SW 1271 (cell line): ENCODE measurements at regions not wholly inside any gene's neighbourhood (a gene's known extent, or its start where the extent isn't known, plus 50 kb on each side); places are given as distances from the start of the nearest gene placed in this dataset.
"Not testable (repeated sequence)": the region's sequence is repeated elsewhere in the genome, so short reads cannot be mapped to it uniquely, and the experiment has no call there.

Experiments
- DNase-seq, 2 experiments: peaks; one replicate each; lab custom pipeline; 2025; lab: John Stamatoyannopoulos, UW

DNA sequence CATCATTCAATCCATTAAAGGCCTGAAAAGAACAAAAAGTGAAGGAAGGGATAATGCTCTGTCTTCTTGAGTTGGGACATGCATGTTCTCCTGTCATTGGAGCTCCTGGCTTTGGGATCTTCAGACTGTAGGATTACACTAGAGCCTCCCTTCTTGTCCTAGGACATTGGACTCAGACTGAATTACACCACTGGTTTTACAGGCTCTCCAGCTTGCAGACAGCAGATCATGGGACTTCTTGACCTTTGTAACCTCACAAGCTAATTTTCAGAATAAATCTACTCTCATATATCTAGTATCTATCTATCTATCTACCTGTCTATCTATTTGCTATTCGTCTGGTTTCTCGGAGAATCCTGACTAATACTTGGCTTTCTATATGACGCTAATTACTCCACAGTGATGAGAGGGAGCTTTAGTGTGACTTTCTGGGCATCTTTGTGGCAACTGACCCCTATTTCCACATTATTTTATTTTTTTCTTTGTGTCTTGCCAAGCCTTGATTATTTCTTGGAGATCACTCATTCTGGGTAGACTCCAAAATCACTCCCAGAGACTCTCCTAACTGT lies 151.9 kb upstream of the ZNF184 start:
- no peak for DNase-seq

DNA sequence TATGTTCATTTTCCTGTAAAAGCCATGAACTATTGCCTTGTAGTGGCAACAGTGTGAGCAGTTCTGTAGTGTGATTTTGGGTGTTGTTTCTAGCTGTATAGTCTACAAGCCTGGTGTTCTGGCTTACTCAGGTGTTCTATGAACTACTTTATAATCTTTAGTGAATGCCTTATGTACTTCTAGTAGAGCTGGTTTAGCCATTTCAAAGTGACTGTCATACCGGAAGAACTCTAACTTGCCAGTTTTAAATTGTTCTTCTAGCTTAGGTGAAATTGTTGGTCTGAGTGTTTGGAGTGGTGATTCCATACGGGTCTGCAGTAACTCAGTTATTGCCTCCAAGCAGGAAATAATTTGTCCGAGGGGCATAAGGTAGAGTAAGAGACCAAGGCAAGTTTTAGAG lies 150.2 kb upstream of the ZNF184 start:
- DNase-seq: no peak

DNA sequence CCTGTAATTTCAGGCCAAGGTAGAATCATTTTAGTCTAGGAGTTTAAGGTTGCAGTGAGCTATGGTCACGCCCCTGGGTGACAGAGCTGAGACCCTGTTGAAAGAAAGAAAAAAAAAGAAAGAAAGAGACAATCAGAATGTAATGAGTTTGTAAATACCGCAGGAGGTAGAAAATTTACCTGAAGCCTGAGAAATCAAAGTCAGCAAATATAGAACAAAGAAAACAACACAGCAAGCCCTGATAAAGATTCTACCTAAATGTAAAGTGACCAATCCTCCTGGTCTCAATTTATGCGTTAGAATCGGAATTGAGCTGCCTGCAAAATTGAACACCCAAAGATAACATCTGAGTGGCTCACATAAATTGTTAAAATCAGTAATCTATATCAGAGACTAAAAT lies 146.5 kb upstream of the ZNF184 start:
- DNase-seq: no peak

DNA sequence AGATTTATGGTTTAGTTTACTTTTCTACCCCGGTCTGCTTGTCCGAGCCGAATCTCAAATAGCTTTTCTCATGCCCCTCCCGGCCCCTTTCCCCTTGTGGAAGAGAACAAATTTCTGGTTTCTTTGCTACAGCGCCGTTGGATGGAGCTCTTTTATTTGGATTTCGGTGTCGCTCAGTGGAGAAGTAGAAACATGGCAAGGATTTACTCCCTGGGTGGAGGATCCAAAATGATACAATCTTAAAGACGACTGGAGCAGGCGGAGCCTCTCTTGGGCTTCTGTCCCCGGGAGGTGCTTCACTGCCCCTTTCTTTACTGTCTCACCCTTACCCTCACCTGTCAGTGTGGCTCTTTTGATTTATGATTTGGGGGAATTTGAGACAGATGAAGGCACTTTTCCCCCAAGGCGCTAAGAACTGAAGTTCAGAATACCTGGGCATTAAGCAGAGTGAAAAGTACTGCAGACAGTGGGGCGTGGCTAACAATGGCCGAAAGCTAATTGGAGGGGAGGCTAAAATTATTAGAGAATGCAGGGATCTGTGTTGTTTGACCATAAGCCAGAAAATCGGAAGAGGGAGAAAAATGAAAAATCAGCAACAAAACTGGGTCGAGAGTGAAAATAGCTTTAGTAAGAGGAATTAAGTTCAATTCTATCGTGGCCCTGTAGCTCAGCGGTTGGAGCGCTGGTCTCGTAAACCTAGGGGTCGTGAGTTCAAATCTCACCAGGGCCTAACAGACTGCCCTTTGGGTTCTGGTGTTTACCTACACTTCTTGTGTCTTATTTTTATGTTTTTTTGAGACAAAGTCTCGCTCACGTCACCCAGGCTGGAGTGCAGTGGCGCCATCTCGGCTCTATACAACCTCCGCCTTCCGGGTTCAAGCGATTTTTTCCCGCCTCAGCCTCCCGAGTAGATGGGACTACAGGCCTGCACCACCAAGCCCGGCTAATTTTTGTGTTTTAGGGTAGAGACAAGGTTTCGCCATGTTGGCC lies 145.1 kb upstream of the ZNF184 start:
- no peak for DNase-seq

DNA sequence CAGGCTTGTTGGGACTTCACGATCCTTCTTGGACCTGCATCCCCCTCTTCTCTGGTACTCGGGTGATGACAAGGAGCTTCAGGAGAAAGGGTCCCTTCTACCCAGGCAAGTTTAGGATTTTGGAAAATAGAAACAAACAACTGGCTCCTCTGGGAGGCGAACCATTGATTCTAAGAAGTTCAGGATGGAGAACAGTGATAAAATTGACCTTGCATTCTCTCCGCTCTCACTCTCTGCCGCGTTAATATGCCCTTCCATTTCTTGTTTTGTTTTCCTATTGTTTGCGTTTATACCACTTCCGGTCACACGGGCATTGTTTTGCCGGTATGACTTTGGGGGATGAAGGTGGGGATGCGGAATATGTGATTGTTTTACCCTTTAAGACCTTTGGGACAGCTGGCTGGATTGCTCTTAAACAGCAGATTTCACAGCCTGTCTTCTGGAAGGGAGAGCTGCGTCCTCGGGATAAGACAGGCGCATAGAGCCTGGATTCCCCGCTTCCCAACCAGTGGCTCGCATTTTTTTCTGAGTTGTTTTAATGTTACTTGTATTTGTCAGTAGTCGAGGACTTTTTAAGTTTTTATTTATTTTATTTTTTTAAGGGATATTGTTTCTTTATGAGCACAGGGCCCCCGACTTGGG lies 144.3 kb upstream of the ZNF184 start:
- DNase-seq: no peak

DNA sequence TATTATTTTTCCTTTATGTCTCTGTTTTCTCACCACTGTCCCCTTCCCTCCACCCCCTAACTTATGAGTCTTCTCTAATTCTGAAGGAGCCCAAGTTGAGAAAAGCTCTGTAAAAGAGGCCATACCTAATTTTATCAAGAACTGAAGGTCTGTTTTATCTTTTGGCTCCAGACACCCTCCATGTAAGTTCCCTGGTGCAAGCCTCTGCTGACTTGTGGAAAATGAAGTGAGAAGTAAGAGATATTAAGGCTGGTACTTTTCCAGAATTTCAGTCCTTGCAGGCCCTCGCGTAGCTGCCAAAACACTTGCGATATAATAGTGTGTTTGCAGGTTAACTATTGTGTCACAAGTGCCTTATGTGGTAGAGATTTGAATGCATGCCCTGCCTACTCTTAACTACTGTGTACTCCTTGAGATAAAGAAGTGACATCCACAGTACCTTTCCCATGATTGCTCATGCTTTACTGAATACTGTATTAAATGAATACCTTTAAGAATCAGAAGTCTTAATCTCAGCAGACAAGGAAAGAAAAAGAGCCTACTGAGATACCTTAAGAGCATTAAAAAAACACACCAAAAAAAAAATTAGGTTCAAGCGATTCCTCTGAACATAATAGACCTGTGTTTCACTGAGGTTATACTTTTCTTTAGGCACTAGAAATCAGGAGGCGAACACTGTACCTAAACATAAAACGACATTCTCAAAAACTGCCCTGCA lies 143.6 kb upstream of the ZNF184 start:
- DNase-seq: no peak

DNA sequence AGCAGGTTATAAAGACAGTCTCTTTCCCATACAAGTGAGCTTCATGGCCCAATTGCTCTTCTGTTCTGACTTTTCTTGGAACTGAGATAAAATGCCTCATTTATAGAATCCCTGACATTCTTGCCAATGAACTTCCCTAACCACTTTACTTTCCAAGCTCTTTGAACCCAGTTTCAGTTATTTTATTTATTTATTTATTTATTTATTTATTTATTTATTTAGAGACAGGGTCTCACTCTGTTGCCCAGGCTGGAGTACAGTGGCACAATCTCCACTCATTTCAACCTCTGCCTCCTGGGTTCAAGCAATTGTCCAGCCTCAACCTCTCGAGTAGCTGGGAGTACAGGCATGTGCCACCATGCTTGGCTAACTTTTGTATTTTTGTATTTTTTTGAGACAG lies 138.5 kb upstream of the ZNF184 start:
- DNase-seq: no peak

DNA sequence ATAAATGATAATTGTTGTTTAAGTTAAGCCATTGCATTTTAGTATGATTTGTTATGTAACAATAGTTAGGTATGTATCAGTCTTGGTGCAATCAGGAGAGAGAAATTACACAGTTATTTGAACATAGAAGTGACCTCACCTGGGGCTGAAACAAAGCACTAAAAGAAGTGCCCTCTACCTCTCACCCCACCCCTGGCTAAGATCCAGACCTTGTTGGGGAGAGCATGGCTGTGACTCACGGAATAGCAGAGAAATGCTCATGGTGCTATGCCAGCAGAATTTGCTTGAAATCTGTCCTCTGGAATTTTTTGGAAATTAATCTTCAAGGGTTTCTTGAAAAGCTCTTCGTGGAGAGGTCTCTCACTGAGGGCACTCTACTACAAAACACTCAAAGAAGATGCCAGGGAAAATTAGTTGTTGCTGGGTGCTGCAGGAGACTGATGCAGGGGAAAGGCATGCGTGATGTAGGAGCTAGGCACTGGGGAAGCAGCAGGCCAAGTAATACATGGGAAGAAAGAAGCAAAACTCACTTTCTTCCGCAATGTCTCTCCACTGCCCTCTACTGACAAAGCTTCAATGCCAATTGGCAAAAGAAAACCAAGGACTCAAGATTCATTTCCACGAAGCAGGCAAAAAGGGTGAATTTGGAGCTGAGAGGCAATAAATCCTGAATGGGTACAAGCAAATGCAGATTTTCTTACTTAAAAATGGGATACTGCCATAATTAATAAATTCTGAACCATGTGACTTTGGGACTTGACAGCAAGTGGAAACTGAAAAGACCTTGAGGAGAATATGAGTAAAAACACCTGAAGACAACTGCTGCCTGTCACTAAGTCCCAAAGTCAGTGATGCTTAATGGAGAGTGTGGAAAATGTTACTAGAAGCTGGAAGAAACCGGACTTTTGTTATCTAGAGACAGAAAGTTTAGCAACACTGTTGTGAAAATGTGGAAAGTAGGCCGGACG lies 136.3 kb upstream of the ZNF184 start:
- peak in 1 of 2 experiments; percentile 61 for DNase-seq

DNA sequence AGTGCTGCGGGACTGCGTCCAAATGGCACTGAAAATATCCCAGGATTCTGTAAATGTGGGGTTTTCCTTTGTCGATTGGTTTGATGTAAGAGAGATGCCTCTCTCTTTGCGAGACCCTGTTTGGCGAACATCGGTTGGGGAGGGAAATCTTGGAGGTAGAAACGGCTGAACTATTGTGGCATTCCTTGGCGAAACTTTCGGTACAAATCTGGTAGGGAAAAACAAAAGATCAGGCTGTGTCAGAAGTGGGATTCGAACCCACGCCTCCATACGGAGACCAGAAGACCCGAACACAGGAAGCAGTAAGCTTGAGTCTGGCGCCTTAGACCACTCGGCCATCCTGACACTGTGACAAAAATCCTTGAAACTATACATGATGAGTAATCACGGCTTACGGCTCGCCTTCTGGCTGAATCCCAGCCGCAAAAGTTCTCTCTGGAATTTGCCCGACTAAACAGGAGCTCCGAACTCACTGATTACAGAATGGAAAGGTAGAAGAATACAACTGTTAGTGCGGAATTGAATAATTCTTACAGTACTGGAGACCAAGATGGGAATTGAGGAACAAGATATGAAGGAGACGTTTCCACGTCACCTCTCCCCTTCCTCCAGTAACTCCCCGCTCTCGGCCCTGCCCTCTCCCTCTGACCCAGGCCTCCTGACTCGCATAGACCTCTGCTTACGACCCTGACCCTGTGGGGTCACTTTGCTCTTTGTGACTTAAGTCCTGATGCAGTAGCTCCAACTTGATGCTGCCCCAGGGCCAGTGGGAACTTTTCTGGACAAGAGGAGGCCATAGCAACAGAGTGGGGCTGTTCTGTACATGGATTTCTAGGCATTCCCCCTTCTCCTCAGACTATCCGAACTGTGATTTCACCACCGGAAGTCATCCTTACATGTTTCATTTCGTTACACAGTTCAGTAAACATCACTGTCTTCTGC lies 132.8 kb upstream of the ZNF184 start:
- DNase-seq: no peak

DNA sequence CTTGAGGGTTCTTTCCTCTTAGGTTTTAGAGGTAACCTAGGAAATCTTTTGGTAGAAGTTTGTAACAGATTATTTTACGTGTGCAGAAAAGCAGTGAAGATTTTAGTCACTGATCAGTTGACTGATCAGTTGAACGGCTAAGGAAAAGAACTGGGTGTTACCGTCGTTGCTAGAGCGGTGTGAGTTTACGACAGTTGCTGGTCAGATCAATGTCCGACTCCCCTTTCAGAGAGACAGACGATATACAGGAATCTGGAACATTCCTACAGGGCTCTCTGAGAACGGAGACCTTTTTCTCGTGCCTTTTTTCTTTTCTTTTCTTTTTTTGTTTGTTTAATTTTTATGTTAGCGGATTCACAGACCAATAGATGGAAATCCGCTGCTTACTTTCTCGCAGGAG lies 132.1 kb upstream of the ZNF184 start:
- no peak for DNase-seq

DNA sequence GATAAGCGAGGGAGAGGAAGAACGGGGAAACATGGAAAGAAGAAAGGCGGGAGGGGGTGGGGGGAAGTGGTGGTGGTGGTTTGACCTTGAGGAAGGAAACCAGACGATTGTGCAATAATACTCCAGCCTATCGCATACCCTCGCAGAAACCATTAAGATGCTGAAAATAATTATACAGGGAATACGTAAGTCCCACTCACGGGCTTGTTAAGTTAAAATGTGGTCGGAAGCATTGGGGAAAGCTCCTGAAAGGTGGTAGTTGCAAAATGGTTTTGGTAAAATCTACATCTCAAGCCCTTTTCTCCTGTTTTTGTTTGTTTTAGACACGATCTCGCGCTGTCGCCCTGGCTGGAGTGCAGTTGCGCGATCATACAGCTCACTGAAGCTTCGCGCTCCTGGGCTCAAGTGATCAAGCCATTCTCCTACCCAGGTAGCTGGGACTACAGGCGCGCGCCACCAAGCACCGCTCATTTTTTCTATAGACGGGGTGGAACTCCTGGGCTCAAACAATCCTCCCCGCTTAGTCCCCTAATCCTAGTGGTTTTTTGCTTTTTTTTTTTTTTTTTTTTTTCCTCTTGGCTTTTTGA lies 128.9 kb upstream of the ZNF184 start:
- DNase-seq: no peak

DNA sequence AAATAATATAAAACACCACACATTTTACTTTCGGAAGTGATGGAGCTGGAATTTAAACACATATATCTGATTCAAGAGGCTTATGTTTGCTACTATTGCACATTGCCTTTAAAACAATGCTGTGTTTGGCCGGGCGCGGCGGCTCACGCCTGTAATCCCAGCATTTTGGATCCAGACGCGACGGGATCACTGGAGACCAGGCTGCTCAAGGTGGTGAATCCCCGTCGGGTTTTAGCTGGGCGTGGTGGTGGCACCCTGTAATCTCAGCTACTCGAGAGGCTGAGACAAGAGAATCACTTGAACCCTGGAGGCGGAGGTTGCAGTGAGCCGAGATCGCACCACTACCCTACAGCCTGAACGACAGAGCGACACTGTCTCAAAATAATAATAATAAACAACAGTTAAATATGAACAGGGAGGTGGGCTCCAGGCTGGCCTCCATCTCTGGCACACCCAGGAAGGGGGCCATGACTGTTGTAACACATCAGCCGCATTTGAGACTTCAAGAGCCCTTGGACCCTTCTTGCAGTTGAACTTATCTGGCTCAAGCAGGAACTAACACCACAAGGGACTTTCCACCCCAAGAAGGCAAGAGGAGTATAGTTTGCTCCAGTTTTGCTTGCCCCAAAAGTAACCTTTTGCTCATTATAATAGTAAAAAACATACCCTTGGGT lies 127.1 kb upstream of the ZNF184 start:
- no peak for DNase-seq

DNA sequence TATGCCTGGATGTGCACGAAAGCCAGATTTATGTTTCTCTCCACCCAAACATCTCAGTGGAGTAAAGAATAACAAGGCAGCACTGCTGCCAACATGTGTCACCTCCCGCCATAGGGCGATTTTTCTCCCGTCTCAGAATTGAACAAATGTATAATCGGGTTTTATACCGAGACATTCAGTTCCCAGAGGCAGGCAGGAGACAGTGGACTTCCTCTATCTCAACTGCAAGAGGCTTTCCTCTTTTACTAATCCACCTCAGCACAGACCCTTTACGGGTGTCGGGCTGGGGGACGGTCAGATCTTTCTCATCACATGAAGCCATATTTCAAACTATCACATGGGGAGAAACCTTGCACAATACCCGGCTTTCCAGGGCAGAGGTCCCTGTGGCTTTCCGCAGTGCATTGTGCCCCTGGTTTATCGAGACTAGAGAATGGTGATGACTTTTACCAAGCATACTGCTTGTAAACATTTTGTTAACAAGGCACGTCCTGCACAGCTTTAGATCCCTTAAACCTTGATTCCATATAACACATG lies 124.2 kb upstream of the ZNF184 start:
- not testable (repeated sequence) for DNase-seq

DNA sequence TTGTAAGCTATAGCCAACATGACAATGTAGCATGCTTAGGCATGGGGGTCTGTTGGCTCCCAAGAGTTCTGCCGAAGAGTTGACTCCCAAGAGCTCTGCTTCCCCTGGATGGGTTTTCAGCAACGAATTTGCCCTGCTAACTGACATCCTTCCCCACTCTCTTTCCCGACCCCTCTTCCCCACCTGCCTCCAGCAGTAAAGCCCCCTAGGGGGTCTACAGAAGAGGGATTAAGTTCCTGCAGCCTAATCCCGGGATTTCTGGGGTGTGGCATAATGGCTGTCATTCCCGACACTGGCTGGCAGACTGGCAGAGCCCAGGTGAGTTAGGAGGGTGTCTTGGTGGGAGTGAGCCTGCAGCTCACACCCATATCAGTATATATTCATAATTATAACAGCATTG lies 121.0 kb upstream of the ZNF184 start:
- DNase-seq: no peak

DNA sequence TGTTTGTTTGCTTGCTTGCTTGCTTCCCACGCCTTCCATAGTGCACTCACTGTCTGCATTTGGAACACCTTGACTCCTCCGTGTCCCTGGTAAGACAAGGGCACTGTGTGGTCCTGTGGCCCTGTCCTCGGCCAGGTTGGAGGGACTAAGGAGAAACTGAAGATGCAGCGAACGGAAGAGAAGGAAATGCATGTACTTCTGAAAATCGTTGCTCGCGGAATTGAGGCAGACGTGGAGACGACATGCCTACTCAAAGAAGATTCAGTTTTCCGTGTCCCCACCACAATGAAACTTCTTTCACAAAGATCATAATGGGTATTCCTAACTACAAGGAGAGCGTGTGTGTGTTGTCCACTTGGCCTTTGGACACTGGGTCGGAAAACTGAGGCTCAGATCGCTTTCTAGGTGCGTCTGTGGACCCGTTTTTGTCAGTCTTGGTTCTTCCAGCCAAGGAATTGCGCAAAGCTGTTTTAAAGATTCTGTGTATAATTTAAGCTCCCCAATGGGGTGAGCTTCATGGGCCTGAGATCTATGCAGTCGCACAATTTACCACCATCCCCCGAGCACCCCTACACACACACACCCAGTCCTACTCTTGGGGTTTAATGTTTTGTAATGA lies 120.4 kb upstream of the ZNF184 start:
- DNase-seq: no peak

DNA sequence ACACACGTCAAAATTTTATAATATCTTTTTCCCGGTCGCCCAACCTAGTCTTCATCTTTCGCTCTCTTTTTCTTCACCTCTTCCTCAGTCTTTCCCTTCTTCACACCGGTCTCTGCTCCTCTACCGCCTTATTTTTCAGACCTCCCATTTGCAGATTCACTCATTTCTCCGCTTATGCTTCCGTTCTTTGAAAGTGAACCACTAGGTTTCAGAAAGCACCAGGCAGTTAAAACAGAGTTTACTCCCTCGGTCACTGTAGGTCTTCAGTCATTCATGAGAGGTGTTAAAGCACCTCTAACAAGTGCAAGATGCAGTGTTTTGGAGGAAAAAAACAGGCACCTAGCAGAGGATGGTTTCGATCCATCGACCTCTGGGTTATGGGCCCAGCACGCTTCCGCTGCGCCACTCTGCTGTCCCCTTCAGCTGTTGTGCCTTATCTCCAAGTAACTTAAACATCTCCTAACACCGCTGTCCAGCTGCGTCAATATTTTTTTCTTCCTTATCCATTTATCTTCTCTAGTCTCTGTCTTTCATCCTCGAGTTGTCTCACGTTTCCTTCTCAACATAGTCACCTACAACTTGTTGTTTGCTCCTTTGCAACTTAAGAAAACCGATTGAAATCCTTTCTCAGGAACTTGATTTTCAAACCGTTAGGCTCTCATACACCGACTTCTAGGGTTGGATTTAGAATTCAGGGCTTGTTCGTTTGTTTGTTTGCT lies 119.7 kb upstream of the ZNF184 start:
- peak; percentile 78 to 91 for DNase-seq

DNA sequence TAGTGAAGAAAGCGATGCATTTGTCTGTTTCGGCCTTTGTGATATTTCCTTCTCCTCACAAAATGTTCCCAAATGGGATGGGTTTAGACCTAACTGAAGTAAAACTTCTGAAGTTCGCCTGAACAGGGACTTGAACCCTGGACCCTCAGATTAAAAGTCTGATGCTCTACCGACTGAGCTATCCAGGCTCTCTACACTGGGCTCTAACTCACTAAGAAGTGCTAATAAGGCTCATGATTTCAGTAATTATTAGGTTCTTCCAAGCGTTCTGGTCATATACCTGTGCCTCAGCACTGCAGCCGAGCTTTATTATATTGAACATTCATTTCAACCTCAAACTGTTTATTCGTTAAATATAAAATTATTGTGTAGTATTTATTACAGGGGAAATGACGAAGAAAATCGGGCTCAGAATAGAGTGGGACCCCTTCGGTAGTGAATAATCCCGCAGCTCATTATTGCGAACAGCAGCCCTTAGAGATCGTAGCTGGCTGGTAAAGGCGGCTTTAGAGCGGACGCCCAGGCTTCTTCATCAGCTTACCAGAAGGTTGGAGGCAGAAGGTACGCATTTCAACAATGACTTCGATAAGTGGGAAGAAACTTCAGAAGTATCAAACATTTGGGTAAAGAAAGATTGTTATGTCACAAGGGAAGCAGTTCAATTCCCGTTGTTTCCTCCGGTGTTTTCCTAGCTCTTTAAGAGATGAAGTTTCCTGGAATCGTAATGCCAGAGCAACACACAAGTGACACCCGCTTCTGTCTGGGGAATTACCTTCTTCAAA lies 119.0 kb upstream of the ZNF184 start:
- peak in 1 of 2 experiments; percentile 58 for DNase-seq
